ENCODE measurements at regions not wholly inside any gene's neighbourhood (a gene's known extent, or its start where the extent isn't known, plus 50 kb on each side); places are given as distances from the start of the nearest gene placed in this dataset.

GRCh38 chr6:145480024-145480423, 255.3 kb downstream of the EPM2A start:
- CTCF ChIA-PET, result interaction anchor here (0.6 to 0.7 kb wide), 2 partner anchors 76 to 965 kb away, joined by 3 to 4 read pairs; no protein-coding TSS in a partner anchor
- TF ChIP-seq CTCF (conservative IDR thresholded peaks at IDR 0.05; ENCODE audit: low read depth), result no peak

GRCh38 chr6:145483191-145483996, 251.9 kb downstream of the EPM2A start:
- no peak for TF ChIP-seq CTCF (conservative IDR thresholded peaks at IDR 0.05; ENCODE audit: low read depth)
- ChIA-PET POLR2A (ENCODE audit: low non-redundant PET) (interaction anchor here (0.5 kb wide), 1 partner anchor 31 kb away, joined by 3 read pairs; no protein-coding TSS in a partner anchor), CTCF (interaction anchor here (0.6 kb wide), 1 partner anchor 130 kb away, joined by 4 read pairs; no protein-coding TSS in a partner anchor)
- H3K27ac ChIP-seq, result no peak overlapping the region
- DNase-seq (ENCODE audit: low spot score), result peak; percentile 75

More at GRCh38 chr6:145480024-145480423, 255.3 kb downstream of the EPM2A start:
- POLR2A ChIA-PET (ENCODE audit: low non-redundant PET), result no interaction called here
- no peak overlapping the region for H3K27ac ChIP-seq
- DNase-seq (ENCODE audit: low spot score), result no peak

- ChIA-PET CTCF (no interaction called here), POLR2A (ENCODE audit: low non-redundant PET) (no interaction called here)
- TF ChIP-seq CTCF (conservative IDR thresholded peaks at IDR 0.05; ENCODE audit: low read depth), result no peak
These were observed 250.0 kb downstream of the EPM2A start for GRCh38 chr6:145485288-145485687.

GRCh38 chr6:145486306-145486705, 249.0 kb downstream of the EPM2A start:
- no peak overlapping the region for H3K27ac ChIP-seq
- no peak for DNase-seq (ENCODE audit: low spot score)
- ChIA-PET POLR2A (ENCODE audit: low non-redundant PET) (no interaction called here), CTCF (no interaction called here)
- no peak for TF ChIP-seq CTCF (conservative IDR thresholded peaks at IDR 0.05; ENCODE audit: low read depth)

More at GRCh38 chr6:145485288-145485687, 250.0 kb downstream of the EPM2A start:
- no peak for DNase-seq (ENCODE audit: low spot score)
- no peak overlapping the region for H3K27ac ChIP-seq

- CTCF ChIA-PET, result no interaction called here
- POLR2A ChIA-PET (ENCODE audit: low non-redundant PET), result no interaction called here
These were observed 245.7 kb downstream of the EPM2A start for GRCh38 chr6:145489583-145489982.

GRCh38 chr6:145490068-145490467, 245.3 kb downstream of the EPM2A start:
- POLR2A ChIA-PET (ENCODE audit: low non-redundant PET), result no interaction called here
- CTCF ChIA-PET, result no interaction called here
- DNase-seq (ENCODE audit: low spot score), result no peak
- no peak for TF ChIP-seq CTCF (conservative IDR thresholded peaks at IDR 0.05; ENCODE audit: low read depth)
- no peak overlapping the region for H3K27ac ChIP-seq

More at GRCh38 chr6:145489583-145489982, 245.7 kb downstream of the EPM2A start:
- no peak for TF ChIP-seq CTCF (conservative IDR thresholded peaks at IDR 0.05; ENCODE audit: low read depth)
- no peak for DNase-seq (ENCODE audit: low spot score)
- H3K27ac ChIP-seq, result no peak overlapping the region

Measured in RWPE1 (cell line).